GM21619 (cell line): ENCODE measurements at regions not wholly inside any gene's neighbourhood (a gene's known extent, or its start where the extent isn't known, plus 50 kb on each side); places are given as distances from the start of the nearest gene placed in this dataset.

ENCODE experiments used
- ATAC-seq: cut with Tn5 transposase; IDR thresholded peaks from one replicate; pipeline ENCODE4 v1.9.1; 2021; ENCODE audit not compliant: unreplicated experiment

DNA sequence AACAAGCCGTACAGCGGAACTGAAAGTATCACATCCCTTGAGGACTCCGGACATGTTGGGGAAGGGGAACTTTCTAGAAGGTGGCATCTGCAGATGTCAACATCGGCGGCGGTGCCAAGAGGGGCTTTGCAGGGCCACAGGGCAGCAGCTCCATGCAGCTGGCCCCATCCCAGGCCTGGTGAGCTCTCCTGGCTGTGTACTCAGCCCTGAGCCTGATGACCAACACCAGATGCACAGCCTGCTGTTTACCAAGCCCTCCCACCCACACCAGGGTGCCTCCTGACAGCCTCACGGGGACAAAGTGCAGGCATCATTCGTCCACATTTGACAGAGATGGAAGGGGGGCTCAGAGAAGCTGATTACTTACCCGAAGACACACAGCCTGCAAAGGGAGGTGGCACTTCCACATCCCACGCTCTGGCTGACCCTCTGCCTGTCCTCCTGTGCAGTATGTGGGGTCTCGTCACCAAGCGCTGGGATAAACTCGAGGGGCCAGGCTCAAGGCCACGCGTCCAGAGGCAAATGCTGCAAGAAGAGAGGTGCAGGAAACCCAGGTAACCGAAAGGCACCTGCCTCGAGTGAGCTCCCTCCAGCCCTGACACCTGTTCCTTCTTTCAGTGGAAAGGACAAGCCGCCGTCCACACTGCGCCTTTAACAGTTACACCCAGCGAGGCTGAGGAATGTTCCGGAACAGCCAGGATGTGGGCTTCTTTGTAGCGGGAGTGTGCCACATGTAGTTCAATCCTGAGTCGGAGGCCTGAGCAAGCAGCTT lies 69.0 kb upstream of the ASAP2 start:
- ATAC-seq = no peak

DNA sequence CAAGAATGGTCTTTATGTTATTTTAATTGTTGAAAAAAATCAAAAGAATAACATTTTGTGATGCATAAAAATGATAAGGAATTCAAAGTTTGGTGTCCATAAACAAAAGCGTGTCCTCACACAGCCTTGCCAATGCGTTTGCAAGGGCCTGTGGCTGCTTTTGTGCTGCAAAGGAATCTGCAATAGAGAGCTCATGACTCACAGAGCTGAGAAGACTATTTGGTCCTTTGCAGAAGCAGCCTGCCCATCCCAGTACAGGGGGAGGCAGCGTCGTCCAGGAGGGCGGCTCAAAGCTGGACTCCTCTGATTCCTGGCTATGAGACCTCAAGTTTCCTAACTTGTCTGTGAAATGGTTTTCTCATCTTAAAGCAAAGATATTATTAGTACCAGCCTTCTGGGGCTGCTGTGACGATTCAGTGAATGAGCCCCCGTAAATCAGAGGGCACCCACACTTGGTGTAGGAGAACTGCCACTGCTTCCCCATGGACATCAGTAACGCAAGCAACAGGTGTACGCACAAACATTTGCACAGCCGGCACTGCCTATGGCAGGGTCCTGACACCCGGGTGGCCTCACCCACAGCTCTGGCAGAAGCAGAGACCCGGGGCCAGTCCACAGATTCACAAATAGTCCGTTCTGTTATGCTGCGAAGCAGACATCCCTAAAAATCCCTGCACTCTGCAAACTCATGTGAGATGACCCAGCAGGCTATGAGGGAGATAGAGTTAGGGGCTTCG lies 70.6 kb upstream of the ASAP2 start:
- ATAC-seq = no peak

DNA sequence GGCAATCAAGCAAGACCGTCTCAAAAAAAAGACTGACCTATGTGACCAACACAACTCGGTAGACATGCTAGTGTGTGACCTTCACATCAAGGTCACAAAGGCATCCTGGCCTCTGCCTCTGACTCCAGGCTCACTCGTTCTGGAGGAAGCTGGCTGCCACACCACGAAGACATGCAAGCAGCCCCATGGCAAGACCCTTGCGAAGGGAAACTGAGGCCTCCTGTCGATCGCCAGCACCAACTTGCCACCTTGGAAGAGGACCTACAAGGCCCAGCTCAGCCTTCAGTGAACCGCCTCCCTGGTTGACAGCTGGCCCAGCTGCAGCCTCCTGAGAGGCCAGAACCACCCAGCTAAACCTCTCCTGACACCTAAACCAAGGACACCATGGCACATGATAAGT lies 79.3 kb upstream of the ASAP2 start:
- ATAC-seq = no peak

DNA sequence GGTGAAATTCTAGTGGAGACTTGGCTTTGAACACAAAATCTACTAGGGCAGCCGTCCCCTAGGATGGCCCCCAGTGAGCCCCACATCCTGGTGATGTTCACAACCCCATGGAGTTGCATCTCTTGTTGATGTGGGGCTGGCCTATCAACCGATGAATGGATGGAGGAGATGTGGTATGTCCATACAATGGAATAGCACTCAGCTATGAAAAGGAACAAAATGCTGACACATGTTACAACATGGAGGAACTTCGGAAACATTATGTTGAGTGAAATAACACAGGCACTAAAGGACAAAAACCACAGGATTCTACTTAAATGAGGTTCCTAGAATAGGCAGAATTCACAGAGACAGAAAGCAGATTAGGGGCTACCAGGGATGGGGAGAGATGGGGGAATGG lies 80.1 kb upstream of the ASAP2 start:
- no peak for ATAC-seq

DNA sequence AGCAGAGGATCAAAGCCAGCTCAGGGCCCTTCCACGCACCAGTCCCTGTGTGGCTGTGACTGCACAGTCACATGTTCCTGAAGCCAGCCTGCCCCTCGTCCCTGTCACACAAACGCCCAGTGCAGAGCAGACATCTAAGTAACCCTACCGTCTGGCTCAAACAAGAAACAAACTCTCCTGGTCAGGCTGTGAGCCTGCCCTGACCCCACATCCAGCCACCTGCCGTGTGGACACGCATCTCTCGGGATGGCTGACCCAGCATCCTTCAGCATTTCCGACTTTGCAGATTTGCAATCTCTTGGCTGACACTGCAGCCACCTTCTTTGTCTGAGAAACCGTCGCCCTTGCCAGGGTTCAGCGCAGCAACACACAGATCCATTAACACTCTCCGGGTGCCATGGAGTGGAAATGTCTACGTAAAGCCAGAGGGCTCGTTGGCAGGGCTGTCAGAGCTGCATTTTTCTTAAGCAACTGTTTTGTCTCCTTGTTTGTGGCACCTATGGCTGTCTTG lies 82.3 kb upstream of the ASAP2 start:
- no peak for ATAC-seq

DNA sequence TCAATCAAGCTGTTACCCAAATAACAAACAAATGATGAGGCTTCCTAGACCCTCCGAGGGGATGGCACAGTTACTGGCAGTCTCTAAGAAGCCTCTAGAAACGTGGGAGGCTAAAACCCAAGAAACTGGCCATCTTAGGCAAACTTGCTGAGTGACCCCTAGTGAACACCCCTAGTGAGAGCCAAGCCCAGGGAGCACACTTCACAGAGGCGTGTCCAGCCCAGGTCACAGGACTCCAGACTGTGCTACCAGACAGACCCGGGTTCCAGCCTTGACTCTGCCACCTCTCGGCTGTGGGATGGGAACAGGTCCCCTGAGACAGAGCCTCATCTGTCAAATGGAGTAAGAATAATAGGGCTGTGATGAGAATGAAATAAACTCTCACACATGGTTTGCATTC lies 83.5 kb upstream of the ASAP2 start:
- ATAC-seq = no peak

DNA sequence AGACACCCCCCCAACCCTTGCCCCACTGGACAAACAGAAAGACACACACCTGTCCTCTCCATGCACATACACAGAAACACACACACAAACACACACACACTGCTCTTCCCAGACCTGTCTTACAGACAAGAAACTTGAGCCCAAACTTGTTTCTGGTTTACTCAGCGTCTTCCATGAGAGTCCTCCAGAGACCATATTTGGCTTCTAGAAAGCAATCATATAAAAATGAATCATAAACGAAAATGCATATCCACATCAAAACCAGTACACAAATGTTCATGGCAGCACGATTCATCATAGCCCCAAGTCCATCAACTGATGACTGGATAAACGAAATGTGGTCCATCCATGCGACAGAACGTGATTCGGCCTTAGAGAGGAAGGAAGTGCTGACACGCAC lies 84.2 kb upstream of the ASAP2 start:
- no peak for ATAC-seq

DNA sequence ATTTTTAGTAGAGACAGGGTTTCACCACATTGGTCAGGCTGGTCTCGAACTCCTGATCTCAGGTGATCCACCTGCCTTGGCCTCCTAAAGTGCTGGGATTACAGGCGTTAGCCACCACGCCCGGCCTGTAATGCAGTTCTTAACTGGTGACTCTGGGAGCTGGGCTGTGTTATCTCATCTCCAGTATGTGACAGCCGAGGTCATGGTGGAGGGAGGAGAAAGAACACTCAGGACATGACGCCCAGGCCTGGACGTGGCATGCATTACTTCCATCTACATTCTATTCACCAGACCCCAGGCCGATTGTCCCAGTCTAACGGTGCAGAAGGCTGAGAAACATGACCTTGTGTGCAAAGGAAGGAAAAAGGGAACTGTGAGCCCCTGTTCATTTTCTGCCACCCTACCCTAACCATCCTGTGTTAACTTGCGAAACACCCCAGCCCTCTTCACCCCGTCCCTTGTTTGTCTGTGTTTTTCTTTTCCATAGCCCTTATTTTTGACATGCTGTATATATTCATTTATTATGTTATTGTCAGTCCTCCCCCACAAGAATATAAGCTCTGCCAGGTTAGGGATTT lies 88.1 kb upstream of the ASAP2 start:
- no peak for ATAC-seq

DNA sequence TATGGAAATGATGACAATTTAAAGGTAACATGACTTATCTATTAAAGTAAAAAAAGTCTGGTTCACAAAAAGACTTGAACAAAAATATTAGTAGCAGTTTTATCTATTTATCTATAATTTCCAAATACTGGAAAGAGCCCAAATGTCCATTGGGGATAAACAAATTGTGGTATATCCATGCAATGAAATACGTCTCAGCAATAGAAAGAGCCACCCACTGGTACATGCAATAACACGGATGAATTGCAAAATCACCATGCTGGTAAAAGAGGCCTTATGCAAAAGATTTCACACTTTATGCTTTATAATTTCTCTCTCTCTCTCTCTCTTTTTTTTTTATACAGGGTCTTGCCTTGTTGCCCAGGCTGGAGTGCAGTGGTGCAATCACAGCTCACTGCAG lies 91.4 kb upstream of the ASAP2 start:
- no peak for ATAC-seq

DNA sequence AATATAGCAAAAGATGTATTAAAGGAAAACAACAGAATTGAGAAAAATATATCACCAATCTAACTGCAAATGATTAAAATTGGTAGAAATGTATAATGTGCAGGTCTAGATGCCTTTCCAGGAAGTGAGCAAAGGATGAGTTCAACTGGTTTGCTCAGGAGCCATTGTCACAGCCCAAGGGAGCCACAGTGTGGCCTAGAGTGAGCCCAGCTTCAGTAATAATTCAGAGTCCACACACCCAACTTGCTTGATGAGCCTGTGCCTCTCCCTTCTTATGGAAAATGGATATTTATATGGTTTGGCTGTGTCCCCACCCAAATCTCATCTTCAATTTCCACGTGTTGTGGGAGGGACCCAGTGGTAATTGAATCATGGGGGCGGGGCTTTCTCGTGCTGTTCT lies 92.2 kb upstream of the ASAP2 start:
- ATAC-seq = no peak

DNA sequence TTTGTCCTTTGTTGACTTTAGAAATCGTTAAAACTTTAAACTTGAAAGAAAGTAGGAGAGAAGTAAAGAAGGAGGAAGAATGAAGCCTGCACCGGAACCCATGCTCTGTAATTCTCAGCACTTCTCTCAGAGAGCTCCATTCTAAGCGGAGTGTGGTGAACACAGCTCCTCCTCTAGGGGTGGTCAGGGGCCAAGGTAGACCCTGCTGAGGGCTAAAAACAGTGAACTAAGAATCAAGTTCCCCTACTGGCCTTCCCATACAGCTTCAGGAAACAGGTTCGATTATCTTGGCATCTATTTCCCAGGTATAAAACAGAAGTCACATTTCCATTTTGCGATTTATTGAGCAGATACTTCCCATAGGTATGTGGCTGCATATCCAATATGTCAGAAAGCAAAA lies 92.7 kb upstream of the ASAP2 start:
- no peak for ATAC-seq

DNA sequence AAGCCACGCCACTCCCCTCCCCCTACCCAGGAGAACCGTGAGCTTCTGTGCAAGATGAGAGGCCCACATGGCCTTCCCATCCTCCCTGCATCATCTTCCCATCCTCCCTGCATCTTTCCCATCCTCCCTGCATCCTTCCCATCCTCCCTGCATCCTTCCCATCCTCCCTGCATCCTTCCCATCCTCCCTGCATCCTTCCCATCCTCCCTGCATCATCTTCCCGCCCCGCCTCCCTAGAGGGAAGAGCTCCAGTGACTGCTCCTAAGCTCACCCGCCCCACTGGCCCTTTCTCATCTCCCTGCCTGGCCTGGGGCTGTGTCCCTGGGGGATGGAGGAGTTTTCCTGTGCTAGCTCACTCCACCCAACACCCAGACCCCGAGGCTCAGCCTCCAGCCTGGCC lies 93.3 kb upstream of the ASAP2 start:
- ATAC-seq = no peak

DNA sequence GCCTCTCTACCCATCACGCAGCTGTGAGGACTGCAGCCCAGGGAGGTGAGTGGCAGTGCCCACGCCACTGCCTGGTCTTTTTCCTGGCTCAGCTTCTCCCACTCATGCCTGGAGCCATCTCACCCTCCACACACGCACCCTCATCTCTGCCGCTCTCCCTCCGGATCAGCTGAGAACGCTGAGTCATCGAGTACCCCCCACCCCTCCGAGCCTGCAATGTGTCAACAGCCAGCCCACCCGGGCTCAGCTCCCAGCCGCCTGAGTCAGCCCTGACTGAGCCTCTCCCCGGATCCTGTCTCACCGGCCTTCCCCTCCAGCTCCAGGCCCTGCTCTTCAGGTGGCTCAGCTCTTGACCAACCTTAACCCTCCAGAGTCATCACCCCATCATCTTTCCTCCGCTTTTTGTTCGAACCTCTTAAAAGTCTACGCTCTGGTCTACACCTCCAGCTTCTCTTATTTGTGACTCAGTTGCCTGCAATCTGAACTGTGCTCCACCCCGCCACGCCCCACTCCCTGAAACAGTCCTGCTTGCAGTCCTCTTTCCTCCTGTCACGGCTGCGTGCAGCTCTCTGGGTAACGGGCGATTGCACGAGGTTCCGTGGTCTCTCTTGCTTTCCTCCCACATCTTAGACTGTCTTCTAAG lies 94.4 kb upstream of the ASAP2 start:
- ATAC-seq = no peak

DNA sequence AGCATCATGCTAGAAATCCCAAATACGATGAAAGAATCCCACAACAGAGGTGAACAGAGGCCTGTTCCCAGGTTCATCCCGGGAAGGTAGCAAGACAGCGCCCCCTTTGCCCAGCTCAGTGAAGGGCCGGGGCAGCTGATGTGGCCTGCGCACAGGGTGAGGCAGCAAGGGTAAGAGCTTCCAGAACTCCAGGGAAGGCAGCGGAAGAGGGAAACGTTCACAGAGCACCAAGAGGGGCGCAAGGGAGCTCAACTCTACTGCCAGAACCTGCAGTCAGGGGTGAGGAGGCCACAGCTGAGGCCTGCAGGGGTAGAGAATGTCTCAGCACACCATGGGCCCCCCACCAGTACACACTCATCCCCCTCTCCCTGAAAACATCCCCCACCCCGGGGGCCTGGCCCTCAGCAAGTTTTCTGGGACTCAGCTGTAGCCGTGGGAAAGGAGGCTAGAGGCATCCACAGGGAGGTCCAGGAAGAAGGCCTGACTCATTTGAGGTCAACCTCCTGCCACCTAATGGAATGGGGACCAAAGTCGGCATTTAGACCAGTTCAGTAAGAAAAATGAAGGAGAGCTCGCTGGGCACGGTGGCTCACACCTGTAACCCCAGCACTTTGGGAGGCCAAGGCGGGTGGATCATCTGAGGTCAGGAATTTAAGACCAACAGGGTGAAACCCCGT lies 95.6 kb upstream of the ASAP2 start:
- ATAC-seq = no peak

DNA sequence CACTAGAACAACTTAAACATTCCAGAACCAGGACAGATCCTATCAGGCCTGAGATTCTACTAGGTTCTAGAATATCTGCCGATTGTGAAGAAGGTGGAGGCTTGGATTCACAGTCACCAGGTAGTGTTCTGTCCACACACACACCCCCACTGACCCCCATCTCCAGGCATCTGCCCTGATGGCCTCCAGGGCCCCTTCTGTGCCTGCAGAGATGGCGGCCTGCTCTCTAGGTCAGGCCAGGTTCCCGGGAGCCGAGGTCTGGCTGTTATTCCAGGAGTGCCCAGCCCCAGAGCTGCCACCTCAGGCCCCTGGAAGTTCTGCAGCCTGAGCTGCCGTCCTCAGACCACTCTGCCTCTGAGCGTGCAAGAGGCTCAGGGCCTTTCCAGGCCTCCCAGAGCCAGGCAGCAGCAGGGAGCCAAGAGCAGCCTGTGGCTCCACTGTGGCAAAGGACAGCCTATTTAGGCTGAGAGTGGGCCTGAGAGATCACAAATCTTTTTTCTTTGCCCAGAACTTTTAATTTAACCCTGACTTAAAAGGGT lies 96.2 kb upstream of the ASAP2 start:
- ATAC-seq = no peak

DNA sequence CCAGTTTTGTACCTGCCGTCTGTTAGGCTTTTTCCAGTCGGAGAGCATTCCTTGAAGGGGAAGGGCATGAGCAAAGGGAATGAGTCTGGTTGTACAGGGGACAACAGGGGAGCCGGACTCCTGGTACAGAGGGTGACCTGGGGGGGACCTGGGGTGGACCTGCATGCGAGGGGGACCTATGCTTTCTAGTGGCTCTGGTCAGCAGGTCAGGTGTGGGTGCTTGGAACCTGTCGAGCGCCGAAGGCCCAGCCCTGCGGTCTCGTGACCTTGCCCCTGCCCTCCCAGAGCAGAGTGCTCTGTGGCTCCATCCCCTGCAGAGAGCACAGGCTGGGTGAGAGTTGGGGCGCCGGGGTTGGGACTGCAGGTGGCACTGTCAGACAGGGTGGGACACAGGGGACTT lies 96.7 kb upstream of the ASAP2 start:
- no peak for ATAC-seq

DNA sequence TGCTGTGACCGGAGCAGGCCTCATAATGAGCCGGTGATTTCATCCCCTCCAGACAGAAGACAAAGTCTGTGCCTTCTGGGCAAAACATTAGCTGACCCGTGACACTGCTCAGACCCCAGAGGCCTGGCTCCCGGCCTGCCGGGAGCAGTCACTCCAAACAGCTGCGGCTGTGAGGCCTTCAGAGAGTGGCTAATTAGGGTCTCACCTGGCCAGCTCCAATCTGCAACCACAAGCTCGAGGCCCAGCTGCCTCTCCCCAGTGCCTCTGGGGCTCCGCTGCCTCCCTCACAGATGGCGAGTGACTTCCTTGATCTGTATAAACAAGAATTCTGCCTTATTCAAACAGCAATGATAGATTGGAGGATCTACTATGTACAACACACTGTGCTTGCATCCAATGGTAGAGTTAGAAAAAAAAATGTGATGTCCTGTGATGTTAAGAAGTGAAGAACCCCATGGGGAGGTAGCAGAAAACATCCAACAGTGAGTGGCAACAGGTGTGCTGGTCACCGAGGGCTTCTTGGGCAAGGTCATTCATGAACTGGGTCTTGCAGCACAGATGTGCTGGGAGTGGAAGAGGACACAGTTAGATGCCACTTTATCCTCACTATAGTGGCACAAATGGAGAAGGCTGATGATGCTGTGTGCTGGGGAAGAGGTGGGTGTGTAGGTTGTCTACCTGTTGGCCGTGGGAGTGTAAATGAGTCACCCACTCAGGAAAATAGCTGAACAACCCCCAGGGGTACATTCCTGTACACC lies 98.2 kb upstream of the ASAP2 start:
- ATAC-seq = no peak

DNA sequence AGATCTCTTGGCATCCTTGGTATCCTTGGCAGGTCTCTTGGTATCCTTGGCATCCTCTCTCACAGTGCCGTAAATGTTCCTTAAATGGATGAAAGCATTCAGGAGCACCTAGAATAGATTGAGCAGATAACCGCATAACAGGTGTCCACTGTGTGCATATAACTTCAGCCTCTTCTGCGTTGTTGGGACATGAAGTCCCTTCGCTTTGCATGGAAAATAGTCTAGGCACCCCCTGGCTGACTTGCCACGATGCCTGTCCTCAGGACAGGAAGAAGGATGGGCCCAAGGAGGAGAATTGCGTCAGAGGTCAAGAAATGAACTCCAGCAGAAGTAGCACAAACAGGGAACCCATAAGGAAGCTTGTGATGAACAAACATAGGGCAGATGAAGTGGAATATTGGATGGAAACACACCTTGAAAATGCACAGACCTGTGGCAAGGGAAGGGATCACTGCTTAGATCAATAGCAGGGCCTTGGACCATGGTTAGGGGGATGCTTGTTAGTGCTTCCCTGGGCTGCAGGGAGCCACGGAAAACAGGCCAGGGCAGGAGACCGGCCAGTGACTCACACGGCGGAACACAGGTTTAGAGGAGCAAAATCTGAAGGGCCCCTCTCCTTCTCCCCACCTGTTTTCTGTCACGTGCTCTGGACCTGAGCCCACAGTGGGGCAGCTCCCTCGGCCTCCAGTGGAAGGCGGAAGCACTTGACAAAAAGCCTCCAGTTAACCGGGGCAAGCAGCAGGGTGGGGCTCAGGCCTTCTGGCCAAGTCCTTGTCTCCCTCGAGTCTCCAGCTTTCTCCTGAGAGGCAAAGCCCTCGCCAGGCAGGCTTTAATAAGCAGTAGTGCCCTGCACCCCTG lies 99.2 kb upstream of the ASAP2 start:
- ATAC-seq = no peak
